HG02571 (cell line): ENCODE measurements at regions not wholly inside any gene's neighbourhood (a gene's known extent, or its start where the extent isn't known, plus 50 kb on each side); places are given as distances from the start of the nearest gene placed in this dataset.

Source experiments
- ATAC-seq: cut with Tn5 transposase; IDR thresholded peaks from one replicate; pipeline ENCODE4 v1.9.1; 2021; ENCODE audit warnings: mild to moderate bottlenecking, moderate library complexity; ENCODE audit not compliant: unreplicated experiment

- ATAC-seq, result no peak
These were observed 1807.0 kb downstream of the SUCLG1 start for GRCh38 chr2:82652117-82652516.

GRCh38 chr2:82650038-82650437, 1809.0 kb downstream of the SUCLG1 start:
- no peak for ATAC-seq

GRCh38 chr2:82641598-82642180, 1817.4 kb downstream of the SUCLG1 start:
- ATAC-seq, result no peak

GRCh38 chr2:82636402-82637020, 1822.6 kb downstream of the SUCLG1 start:
- no peak for ATAC-seq

- ATAC-seq, result no peak
These were observed 1860.1 kb downstream of the SUCLG1 start for GRCh38 chr2:82599021-82599420.

GRCh38 chr2:82596581-82596980, 1862.5 kb downstream of the SUCLG1 start:
- ATAC-seq, result no peak

GRCh38 chr2:82591718-82592117, 1867.4 kb downstream of the SUCLG1 start:
- no peak for ATAC-seq

- ATAC-seq, result no peak
These were observed 1882.4 kb downstream of the SUCLG1 start for GRCh38 chr2:82576656-82577055.

- no peak for ATAC-seq
These were observed 1919.8 kb downstream of the SUCLG1 start for GRCh38 chr2:82539280-82539621.

GRCh38 chr2:82538590-82539279, 1920.3 kb downstream of the SUCLG1 start:
- no peak for ATAC-seq

GRCh38 chr2:82528288-82528687, 1930.8 kb downstream of the SUCLG1 start:
- no peak for ATAC-seq

- ATAC-seq, result no peak
These were observed 1932.0 kb downstream of the SUCLG1 start for GRCh38 chr2:82527124-82527523.

- no peak for ATAC-seq
These were observed 1932.8 kb downstream of the SUCLG1 start for GRCh38 chr2:82526277-82526676.

- no peak for ATAC-seq
These were observed 1933.3 kb downstream of the SUCLG1 start for GRCh38 chr2:82525744-82526143.

- ATAC-seq, result no peak
These were observed 1934.3 kb downstream of the SUCLG1 start for GRCh38 chr2:82524826-82525225.

GRCh38 chr2:82511894-82512293, 1947.2 kb downstream of the SUCLG1 start:
- no peak for ATAC-seq

- ATAC-seq, result no peak
These were observed 1950.4 kb downstream of the SUCLG1 start for GRCh38 chr2:82508702-82509101.

GRCh38 chr2:82507657-82508056, 1951.4 kb downstream of the SUCLG1 start:
- no peak for ATAC-seq

- no peak for ATAC-seq
These were observed 1957.9 kb downstream of the SUCLG1 start for GRCh38 chr2:82501217-82501616.

GRCh38 chr2:82498777-82499443, 1960.2 kb downstream of the SUCLG1 start:
- ATAC-seq, result no peak

- no peak for ATAC-seq
These were observed 1964.3 kb downstream of the SUCLG1 start for GRCh38 chr2:82494739-82495138.

GRCh38 chr2:82491591-82491990, 1967.5 kb downstream of the SUCLG1 start:
- ATAC-seq, result no peak
